ENCODE measurements at regions not wholly inside any gene's neighbourhood (a gene's known extent, or its start where the extent isn't known, plus 50 kb on each side); places are given as distances from the start of the nearest gene placed in this dataset.
"Not testable (repeated sequence)": the region's sequence is repeated elsewhere in the genome, so short reads cannot be mapped to it uniquely, and the experiment has no call there.

DNA sequence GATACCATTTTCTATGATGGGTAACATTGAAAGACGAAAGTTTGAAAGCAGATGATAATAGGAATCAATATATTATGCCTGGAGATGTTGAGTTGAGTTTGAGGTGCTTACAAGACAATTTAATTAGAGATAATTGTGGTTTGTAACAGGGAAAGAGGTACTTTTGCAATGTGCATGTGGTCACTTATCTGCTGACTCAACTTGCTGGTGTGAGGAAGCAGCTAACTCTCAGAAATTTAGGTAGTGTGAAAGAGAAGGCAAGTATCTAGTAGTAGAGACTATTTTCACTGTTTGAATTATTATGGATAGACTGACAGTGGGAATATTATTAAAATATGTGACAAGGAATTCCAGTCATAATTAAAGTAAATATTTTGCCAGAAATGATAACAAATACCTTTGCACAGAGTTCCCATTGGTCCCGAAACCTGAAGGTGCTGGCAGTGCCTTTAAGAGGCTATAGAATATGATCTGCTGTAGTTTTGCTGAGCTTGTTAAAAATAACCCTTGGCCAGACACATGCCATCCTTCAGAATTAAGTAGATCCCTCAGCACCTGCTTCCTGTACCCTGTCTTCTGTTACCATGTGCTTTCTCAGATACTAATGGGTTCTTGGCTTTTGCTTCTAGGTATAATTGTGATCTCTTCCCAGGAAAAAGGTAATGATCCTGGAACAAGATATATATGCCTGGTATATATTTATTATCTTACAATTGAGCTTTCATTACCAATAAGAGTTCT is 315.9 kb downstream of the BCHE start:
- TF ChIP-seq GATA1 (IDR thresholded peaks at IDR 0.05; ENCODE audit: low read depth, low read length): no peak
- TF ChIP-seq POLR2A (IDR thresholded peaks at IDR 0.05; ENCODE audit: low read length): no peak
- DNase-seq: no peak

DNA sequence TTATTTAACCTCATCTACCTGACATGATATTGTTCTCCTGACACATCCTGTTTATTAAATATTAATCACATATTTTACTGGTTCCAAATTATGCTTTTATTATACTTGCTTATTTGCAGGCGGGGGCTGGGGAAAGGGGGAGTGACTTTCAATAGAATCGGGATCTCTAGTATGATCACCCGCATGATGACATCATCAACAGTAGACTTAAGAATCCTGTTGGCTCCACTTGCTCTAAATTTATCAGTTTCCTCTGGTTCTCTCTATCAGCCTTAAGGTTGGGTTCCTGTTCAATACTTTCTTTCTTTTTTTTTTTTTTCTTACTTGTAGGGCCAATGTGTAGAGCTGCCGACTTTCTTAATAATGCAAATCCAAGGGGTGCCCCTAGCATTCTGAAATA is 317.5 kb downstream of the BCHE start:
- no peak for TF ChIP-seq GATA1 (IDR thresholded peaks at IDR 0.05; ENCODE audit: low read depth, low read length)
- no peak for TF ChIP-seq POLR2A (IDR thresholded peaks at IDR 0.05; ENCODE audit: low read length)
- no peak for DNase-seq

DNA sequence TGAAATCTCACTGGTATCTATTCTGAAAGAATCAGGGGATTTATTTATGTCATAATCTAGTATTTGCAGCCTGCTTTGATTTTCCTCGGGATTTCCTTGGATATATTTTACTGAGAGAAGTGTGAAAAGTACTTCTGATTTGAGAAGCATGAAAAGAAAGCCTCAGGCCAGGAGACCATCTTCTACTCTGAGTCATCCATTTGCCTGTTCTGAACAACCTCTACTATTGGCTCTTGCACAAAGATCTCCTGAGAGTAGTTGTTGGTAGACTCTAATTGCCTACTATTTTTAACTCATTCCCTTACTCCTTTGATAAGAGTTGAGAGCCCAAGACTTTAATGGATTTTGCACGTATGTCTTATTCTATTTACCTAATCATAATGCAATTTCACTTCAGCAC is 318.9 kb downstream of the BCHE start:
- TF ChIP-seq GATA1 (IDR thresholded peaks at IDR 0.05; ENCODE audit: low read depth, low read length) (no peak), POLR2A (IDR thresholded peaks at IDR 0.05; ENCODE audit: low read length) (no peak)
- DNase-seq: no peak

DNA sequence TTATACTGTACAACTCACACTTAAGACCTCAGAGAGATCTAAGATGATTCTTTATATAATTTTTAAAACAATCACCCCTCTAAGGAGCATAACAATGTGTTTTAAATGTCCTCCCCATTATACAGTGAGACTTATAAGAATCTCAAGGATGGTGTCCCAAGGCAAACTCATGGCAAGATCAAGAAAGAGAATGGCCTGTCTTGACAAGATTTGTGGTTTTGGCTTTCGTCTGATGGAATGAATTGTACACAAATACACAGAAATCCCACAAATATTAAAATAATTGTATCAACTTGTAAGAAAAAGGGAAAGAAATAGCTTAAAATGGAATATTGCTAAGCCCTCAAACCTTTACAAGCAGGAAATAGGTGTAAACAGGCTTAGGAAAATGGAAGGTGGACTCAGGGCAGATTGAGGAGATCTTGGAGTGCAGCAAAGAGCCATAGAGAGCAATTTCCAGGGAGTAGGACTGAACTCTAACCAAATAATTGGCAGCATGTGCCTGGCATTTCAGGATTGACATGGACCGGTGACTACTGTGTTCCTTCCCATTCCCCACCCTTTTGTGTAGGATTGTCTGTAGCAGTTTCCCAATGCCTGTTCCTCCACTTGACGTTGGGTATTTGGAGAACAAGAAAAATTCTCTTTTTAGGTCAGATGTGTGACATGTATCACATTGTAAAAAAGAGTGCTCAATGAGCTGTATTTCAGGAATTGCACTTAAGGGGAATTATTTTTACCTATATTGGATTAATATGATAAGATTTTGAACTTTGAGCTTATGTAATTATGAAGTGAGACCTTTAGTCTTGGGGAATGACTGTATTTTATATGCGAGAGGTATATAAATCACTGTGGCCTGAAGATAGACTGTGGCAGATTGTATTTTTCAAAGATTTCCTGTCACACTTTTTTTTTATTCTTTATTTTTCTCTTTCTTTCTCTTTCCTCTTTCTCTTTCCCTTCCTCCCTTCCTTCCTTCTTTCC is 317.8 kb upstream of the SLITRK3 start:
- TF ChIP-seq GATA1 (IDR thresholded peaks at IDR 0.05; ENCODE audit: low read depth, low read length) (no peak), POLR2A (IDR thresholded peaks at IDR 0.05; ENCODE audit: low read length) (no peak)
- no peak for DNase-seq

DNA sequence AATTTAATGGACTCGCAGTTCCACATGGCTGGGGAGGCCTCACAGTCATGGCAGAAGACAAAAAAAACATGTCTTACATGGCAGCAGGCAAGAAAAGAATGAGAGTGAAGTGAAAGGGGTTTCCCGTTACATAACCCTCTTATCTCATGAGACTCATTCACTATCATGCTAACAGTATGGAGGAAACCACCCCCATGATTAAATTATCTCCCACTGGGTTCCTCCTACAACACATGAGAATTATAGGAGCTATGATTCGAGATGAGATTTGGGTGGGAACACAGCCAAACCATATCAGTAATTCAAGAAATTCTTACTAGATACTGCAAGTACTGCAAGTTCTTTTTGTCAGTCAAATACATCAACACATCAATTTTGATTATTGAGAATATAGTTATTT is 311.4 kb upstream of the SLITRK3 start:
- no peak for DNase-seq
- TF ChIP-seq GATA1 (IDR thresholded peaks at IDR 0.05; ENCODE audit: low read depth, low read length) (no peak), POLR2A (IDR thresholded peaks at IDR 0.05; ENCODE audit: low read length) (no peak)

DNA sequence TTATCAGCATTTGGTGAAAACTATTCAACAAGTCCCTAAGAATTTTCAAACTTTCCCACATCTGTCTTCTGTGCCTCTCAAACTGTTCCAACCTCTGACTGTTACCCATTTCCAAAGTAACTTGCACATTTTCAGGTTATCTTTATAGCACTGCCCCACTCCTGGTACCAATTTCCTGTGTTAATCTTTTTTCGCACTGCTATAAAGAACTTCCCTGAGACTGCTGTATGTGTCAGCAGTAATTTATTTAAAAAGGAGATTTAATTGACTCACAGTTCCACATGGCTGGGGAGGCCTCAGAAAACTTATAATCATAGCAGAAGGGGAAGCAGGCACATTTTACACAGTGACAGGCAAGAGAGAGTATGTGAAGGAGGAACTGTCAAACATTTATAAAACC is 310.9 kb upstream of the SLITRK3 start:
- DNase-seq: no peak
- TF ChIP-seq POLR2A (IDR thresholded peaks at IDR 0.05; ENCODE audit: low read length) (no peak), GATA1 (IDR thresholded peaks at IDR 0.05; ENCODE audit: low read depth, low read length) (no peak)

- no peak for TF ChIP-seq GATA1 (IDR thresholded peaks at IDR 0.05; ENCODE audit: low read depth, low read length)
- TF ChIP-seq POLR2A (IDR thresholded peaks at IDR 0.05; ENCODE audit: low read length): no peak
- no peak for DNase-seq
These were observed 309.5 kb upstream of the SLITRK3 start for GRCh38 chr3:165505657-165506056.

DNA sequence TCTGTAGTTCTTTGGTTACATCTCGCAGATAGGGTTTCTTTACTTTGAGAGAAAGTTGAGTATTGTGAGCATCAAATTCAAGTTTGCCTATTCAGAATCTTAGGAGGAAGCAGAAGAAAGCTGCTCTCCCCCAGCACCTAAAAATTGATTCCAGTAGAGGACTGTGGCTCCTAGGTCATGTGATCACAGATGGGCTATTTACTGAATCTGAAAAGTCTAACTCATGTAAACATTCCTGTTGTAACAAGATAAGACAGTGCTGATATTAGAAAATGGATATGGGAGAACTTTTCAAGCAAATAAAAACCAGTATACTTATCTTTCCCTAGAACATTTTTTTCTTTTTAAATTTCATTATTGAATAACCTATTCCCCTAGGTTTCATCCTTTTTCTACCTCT is 308.4 kb upstream of the SLITRK3 start:
- TF ChIP-seq POLR2A (IDR thresholded peaks at IDR 0.05; ENCODE audit: low read length) (no peak), GATA1 (IDR thresholded peaks at IDR 0.05; ENCODE audit: low read depth, low read length) (no peak)

DNA sequence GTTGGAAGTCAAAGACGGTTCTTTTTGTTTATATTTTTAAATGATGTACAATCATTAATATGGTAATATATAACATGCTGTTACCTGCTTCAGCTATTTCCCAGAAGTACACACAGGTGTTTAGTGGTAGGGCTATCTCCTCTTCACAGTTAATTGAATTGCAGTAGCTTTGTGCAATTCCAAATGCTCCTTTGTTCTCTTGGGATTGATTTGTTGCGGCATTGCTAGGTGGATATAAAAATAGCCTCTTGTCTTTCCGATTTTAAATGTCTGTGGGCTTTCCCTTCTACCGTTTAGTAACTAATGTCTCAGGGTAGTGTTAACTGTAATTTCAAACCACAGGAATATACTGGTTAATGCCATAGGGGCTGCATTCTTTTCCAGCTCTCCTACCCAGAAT is 307.6 kb upstream of the SLITRK3 start:
- DNase-seq: no peak
- TF ChIP-seq POLR2A (IDR thresholded peaks at IDR 0.05; ENCODE audit: low read length) (no peak), GATA1 (IDR thresholded peaks at IDR 0.05; ENCODE audit: low read depth, low read length) (no peak)

More for the DNA sequence above, 308.4 kb upstream of the SLITRK3 start:
- no peak for DNase-seq

- DNase-seq: no peak
- TF ChIP-seq GATA1 (IDR thresholded peaks at IDR 0.05; ENCODE audit: low read depth, low read length) (no peak), POLR2A (IDR thresholded peaks at IDR 0.05; ENCODE audit: low read length) (no peak)
These were observed 307.2 kb upstream of the SLITRK3 start for GRCh38 chr3:165503346-165503745.

DNA sequence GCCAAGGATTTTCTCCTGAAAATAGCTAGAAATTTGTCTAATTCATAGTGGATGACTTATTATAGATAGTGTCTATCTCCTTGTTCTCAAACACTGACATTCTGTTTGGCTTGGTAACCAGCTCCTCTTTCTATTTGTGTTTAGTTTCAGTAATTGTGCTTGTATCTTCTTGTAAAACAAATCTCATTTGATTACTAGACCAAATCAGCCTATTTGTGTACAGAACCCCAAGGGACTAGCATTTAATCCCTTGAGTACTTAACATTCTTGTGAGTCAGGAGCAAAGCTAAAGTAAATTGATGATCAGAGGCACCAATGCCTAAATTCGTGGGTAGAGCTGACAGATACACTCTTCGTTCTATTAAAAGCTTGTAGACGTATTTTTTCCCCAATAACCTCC is 306.5 kb upstream of the SLITRK3 start:
- no peak for TF ChIP-seq GATA1 (IDR thresholded peaks at IDR 0.05; ENCODE audit: low read depth, low read length)
- TF ChIP-seq POLR2A (IDR thresholded peaks at IDR 0.05; ENCODE audit: low read length): no peak
- no peak for DNase-seq

- not testable (repeated sequence) for DNase-seq
These were observed 302.6 kb upstream of the SLITRK3 start for GRCh38 chr3:165498742-165499141.

GRCh38 chr3:165491487-165491886 is 295.3 kb upstream of the SLITRK3 start:
- no peak for DNase-seq
- TF ChIP-seq GATA1 (IDR thresholded peaks at IDR 0.05; ENCODE audit: low read depth, low read length) (no peak), POLR2A (IDR thresholded peaks at IDR 0.05; ENCODE audit: low read length) (no peak)

- TF ChIP-seq POLR2A (IDR thresholded peaks at IDR 0.05; ENCODE audit: low read length) (no peak), GATA1 (IDR thresholded peaks at IDR 0.05; ENCODE audit: low read depth, low read length) (no peak)
- DNase-seq: no peak
These were observed 280.3 kb upstream of the SLITRK3 start for GRCh38 chr3:165476399-165477060.

Data from erythroblast (primary cell).